GM21360 (cell line): ENCODE measurements at regions not wholly inside any gene's neighbourhood (a gene's known extent, or its start where the extent isn't known, plus 50 kb on each side); places are given as distances from the start of the nearest gene placed in this dataset.
"Not testable (repeated sequence)": the region's sequence is repeated elsewhere in the genome, so short reads cannot be mapped to it uniquely, and the experiment has no call there.

Experiments used
- ATAC-seq: cut with Tn5 transposase; IDR thresholded peaks from one replicate; pipeline ENCODE4 v1.9.1; 2021; ENCODE audit warnings: mild to moderate bottlenecking, moderate library complexity; ENCODE audit not compliant: unreplicated experiment

GRCh38 chr1:185409345-185409744 is 92.3 kb upstream of the IVNS1ABP start:
- no peak for ATAC-seq

GRCh38 chr1:185408700-185409270 is 91.7 kb upstream of the IVNS1ABP start:
- ATAC-seq, result no peak

GRCh38 chr1:185406691-185407009 is 89.6 kb upstream of the IVNS1ABP start:
- no peak for ATAC-seq

- no peak for ATAC-seq
Measured at GRCh38 chr1:185406006-185406690, 89.1 kb upstream of the IVNS1ABP start.

GRCh38 chr1:185404907-185405568 is 88.0 kb upstream of the IVNS1ABP start:
- no peak for ATAC-seq

GRCh38 chr1:185404291-185404690 is 87.2 kb upstream of the IVNS1ABP start:
- ATAC-seq, result no peak

- ATAC-seq, result no peak
Measured at GRCh38 chr1:185402930-185403329, 85.9 kb upstream of the IVNS1ABP start.

- ATAC-seq, result no peak
Measured at GRCh38 chr1:185401019-185401418, 84.0 kb upstream of the IVNS1ABP start.

GRCh38 chr1:185400052-185400451 is 83.0 kb upstream of the IVNS1ABP start:
- no peak for ATAC-seq

- ATAC-seq, result peak; percentile 63
Measured at GRCh38 chr1:185398599-185398998, 81.6 kb upstream of the IVNS1ABP start.

GRCh38 chr1:185398022-185398421 is 81.0 kb upstream of the IVNS1ABP start:
- ATAC-seq, result no peak

GRCh38 chr1:185397183-185397582 is 80.1 kb upstream of the IVNS1ABP start:
- ATAC-seq, result no peak

- ATAC-seq, result no peak
Measured at GRCh38 chr1:185396126-185396525, 79.1 kb upstream of the IVNS1ABP start.

- ATAC-seq, result no peak
Measured at GRCh38 chr1:185393815-185394214, 76.8 kb upstream of the IVNS1ABP start.

- no peak for ATAC-seq
Measured at GRCh38 chr1:185393205-185393604, 76.2 kb upstream of the IVNS1ABP start.

- no peak for ATAC-seq
Measured at GRCh38 chr1:185388815-185389214, 71.8 kb upstream of the IVNS1ABP start.

- ATAC-seq, result no peak
Measured at GRCh38 chr1:185388346-185388745, 71.3 kb upstream of the IVNS1ABP start.

- no peak for ATAC-seq
Measured at GRCh38 chr1:185385991-185386390, 68.9 kb upstream of the IVNS1ABP start.

GRCh38 chr1:185383805-185384204 is 66.8 kb upstream of the IVNS1ABP start:
- ATAC-seq, result not testable (repeated sequence)

GRCh38 chr1:185377831-185378230 is 60.8 kb upstream of the IVNS1ABP start:
- no peak for ATAC-seq

- ATAC-seq, result no peak
Measured at GRCh38 chr1:185376840-185377635, 60.0 kb upstream of the IVNS1ABP start.

GRCh38 chr1:185376288-185376687 is 59.2 kb upstream of the IVNS1ABP start:
- ATAC-seq, result no peak
